HG02588 (cell line): ENCODE measurements at regions not wholly inside any gene's neighbourhood (a gene's known extent, or its start where the extent isn't known, plus 50 kb on each side); places are given as distances from the start of the nearest gene placed in this dataset.
"Not testable (repeated sequence)": the region's sequence is repeated elsewhere in the genome, so short reads cannot be mapped to it uniquely, and the experiment has no call there.

ENCODE experiments used
- ATAC-seq: cut with Tn5 transposase; IDR thresholded peaks from one replicate; pipeline ENCODE4 v1.9.1; 2021; ENCODE audit warnings: mild to moderate bottlenecking, moderate library complexity; ENCODE audit not compliant: unreplicated experiment

- ATAC-seq, result no peak
These were observed 696.2 kb downstream of the DNAH5 start for GRCh38 chr5:13248253-13248652.

GRCh38 chr5:13246053-13246452 is 698.4 kb downstream of the DNAH5 start:
- no peak for ATAC-seq

GRCh38 chr5:13244151-13244550 is 700.3 kb downstream of the DNAH5 start:
- ATAC-seq, result no peak

- no peak for ATAC-seq
These were observed 717.0 kb downstream of the DNAH5 start for GRCh38 chr5:13227513-13227912.

- ATAC-seq, result no peak
These were observed 726.0 kb downstream of the DNAH5 start for GRCh38 chr5:13218518-13218917.

GRCh38 chr5:13217636-13218035 is 726.9 kb downstream of the DNAH5 start:
- no peak for ATAC-seq

- no peak for ATAC-seq
These were observed 728.7 kb downstream of the DNAH5 start for GRCh38 chr5:13215806-13216205.

GRCh38 chr5:13215370-13215769 is 729.1 kb downstream of the DNAH5 start:
- ATAC-seq, result no peak

GRCh38 chr5:13214182-13214581 is 730.3 kb downstream of the DNAH5 start:
- ATAC-seq, result no peak

- no peak for ATAC-seq
These were observed 731.6 kb downstream of the DNAH5 start for GRCh38 chr5:13212886-13213285.

GRCh38 chr5:13211064-13211463 is 733.4 kb downstream of the DNAH5 start:
- ATAC-seq, result no peak

GRCh38 chr5:13207112-13207511 is 737.4 kb downstream of the DNAH5 start:
- no peak for ATAC-seq

- ATAC-seq, result no peak
These were observed 743.5 kb downstream of the DNAH5 start for GRCh38 chr5:13201022-13201421.

GRCh38 chr5:13198226-13198625 is 746.3 kb downstream of the DNAH5 start:
- ATAC-seq, result not testable (repeated sequence)

GRCh38 chr5:13189532-13189931 is 755.0 kb downstream of the DNAH5 start:
- no peak for ATAC-seq

- no peak for ATAC-seq
These were observed 756.1 kb downstream of the DNAH5 start for GRCh38 chr5:13188371-13188770.

- ATAC-seq, result no peak
These were observed 757.3 kb downstream of the DNAH5 start for GRCh38 chr5:13187186-13187585.

GRCh38 chr5:13186177-13186576 is 758.3 kb downstream of the DNAH5 start:
- ATAC-seq, result no peak

- no peak for ATAC-seq
These were observed 764.9 kb downstream of the DNAH5 start for GRCh38 chr5:13179407-13180087.

- ATAC-seq, result no peak
These were observed 800.9 kb downstream of the DNAH5 start for GRCh38 chr5:13143630-13144029.

- no peak for ATAC-seq
These were observed 801.3 kb downstream of the DNAH5 start for GRCh38 chr5:13143214-13143613.

- no peak for ATAC-seq
These were observed 810.5 kb downstream of the DNAH5 start for GRCh38 chr5:13133951-13134350.

GRCh38 chr5:13115476-13115875 is 829.0 kb downstream of the DNAH5 start:
- no peak for ATAC-seq
